Smooth muscle cell of the brain vasculature (primary cell): ENCODE measurements at regions not wholly inside any gene's neighbourhood (a gene's known extent, or its start where the extent isn't known, plus 50 kb on each side); places are given as distances from the start of the nearest gene placed in this dataset.

Experiments
- DNase-seq: peaks from one replicate; pipeline ENCODE4 v3.0.0-alpha.2; 2012; ENCODE audit warnings: low read depth, low spot score

DNA sequence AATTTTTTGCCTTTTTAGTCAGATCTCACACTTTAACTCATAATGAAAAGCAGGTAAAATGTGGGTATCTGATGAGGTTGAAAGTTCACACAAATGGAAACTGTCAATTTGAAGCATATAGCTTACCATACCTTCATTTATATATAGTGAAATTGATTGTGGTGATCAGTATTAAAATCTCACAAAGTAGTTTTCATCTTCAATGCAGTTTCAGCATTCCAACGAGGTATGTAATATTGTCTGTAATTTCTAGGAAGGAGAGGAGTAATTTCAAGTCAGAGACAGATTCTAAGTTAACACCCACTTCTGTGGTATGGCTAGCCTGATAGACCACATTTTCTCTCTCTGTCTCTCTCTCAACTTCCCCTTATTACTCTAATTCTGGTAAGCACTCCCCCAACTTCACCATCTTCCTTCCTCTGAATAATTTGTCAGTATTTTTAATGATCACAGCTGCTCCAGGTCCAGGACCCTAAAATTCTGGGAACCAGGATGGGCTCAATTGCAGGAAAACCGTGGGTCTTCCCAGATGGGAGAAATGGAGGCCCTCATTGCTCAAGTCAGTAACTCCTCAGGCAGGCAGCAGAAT is 455.7 kb downstream of the FGF9 start:
- no peak for DNase-seq

DNA sequence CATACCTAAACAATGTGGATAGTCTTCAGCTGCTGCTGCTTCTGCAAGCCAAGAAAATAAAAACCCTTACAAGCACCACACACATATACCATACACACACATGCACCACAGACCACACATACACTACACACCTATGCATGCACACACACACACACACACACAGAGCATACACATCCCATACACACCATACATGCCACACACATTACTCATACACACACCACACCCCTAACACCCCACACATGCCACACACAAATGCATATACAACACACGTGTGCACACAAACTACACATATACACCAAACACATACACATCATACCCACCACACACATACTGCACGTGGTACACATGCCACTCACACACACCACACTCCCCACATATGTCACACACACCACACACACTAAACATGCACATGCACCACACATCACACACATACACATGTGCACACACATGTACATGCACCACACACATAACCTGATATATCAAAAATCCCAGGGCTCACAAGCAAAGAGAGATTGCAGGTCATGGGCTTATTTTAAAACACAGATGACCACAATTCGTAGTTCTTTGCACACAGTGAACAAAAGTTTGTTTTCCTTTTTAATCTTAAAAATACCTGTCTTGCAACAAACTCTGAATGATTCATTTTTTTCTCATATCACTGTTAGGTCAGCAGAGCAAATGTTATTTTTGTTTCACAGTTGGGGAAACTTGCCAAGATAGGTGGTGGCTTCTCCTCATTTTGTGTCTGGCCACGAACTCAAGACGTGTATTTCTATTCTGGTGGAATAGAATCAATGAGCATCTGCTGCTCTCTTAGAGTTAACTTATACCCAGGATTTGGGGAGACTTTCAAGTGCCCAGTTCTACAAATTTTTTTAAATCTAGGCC is 456.6 kb downstream of the FGF9 start:
- no peak for DNase-seq

DNA sequence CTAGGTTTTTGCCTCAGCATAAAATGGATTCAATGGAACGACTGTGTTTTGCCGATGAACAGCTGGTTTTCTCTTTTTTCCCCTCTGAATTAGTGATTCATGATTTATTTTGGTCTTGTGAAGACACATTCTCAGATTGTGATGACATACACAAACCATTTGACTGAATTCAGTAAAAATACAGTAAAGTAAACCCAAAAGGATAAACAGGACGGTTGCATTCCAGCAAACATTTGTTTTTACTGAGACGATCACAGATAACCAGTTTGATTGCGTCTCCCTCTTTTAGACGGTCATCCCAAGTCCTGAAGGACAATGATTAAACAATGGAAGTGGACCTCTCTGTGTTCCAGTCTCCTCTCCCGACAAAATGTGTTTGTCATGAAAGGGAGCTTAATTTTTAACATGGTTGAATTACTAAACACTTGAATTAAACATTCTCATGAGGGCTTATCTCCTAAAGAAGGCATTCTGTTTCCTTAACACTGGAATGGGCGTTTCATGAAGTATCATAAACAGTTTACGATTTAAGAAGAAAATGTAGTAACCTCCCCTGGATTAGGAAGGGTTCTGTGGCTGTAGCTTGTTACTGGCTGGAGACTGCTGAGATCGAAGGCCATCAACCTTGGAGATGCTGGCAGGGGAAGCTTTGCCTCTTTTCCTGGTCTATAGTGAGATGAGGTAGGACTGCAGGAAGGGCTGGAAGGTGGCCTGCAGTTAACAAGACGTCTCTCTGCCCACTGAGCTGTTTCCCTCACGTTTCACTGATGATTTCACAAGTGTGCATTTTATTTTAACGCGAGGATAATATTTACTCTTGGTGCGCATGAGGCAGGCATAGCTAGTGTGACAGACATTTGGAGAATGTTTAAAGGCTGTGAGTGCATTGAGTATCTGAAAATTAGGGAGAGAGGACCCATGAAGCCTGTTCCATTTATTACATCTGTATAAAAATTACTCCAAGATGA is 457.9 kb downstream of the FGF9 start:
- DNase-seq: no peak

DNA sequence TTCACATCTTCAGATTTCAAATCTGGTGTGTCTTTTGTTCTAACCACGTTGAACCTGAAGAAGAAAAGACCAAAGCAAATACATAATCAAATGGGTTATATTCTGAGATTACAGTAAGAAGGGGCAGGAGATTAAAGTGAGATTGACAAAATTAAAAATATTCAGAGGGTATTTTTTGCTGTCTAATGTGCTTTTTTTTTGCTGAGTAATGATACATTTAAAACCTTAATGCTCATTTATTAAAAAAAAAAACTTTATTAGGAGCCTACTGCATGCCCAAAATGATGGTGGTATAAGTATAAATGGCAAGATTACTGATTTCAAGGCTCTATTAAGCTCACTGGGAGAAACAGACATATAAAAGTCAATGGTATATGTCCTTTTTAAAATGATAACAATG is 459.4 kb downstream of the FGF9 start:
- no peak for DNase-seq

DNA sequence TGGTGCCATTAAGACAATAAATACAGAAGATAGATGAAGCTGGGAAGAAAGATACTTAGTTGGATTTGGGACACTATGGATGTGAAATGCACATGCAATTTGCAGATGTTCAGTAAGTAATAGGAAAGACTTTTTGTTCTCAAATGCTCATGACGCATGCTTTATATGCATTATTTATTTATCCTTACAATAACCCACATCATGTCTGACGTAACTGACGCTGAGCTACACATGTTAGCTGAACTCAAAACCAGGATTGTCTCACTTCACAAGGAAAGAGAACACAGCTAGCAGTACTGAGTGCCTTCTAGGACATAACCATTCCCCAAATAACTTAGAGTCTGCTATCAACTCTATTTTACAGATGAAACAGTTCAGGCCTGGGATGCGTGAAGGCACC is 463.4 kb downstream of the FGF9 start:
- no peak for DNase-seq

DNA sequence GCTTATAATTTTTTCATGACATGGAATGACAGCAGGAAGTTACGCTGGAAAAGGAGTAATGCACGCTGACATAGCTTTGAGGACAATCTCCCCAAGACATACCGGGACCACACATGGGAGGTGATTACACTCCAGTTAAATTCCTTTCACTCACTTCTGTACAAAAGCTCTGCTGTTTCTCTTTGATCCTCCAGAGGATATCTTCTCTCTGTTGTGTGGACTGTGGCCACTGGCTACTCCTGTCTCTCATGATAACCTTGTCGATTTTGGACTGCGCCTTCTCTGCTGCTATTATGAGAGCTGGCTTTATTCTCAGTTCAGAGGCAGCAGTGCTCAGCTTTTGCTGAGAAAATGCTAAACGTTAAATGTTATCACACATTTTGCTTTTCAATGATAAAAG is 464.6 kb downstream of the FGF9 start:
- DNase-seq: no peak

DNA sequence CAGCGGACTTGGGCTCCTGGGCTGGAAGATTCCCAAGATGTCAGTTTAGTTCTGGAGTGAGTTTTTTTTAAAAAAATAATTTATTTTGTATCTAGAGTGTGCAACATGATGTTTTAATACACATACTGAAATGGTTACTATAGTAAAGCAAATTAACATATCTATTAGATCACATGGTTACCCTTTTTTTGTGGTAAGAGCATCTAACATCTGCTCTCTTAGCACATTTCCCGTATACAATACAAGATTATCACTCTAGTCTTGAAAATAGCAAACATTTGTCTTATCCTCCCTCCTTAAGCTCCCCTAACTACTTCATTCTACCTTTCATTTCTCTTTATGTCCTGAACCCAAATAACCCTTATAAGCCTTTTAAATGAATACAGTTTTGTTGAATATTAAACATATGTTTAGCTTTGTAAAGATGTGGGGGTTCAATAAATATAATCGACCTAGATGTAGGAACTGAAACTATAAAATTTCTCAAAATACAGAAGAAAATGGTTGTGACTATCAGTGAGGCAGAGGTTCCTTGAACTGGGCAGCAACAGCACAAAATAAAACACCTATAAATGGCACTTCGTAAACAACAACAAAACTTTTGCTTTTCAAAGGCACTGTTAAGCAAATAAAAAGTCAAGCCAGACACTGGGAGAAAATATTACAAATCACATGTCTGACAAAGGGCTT is 466.6 kb downstream of the FGF9 start:
- no peak for DNase-seq

DNA sequence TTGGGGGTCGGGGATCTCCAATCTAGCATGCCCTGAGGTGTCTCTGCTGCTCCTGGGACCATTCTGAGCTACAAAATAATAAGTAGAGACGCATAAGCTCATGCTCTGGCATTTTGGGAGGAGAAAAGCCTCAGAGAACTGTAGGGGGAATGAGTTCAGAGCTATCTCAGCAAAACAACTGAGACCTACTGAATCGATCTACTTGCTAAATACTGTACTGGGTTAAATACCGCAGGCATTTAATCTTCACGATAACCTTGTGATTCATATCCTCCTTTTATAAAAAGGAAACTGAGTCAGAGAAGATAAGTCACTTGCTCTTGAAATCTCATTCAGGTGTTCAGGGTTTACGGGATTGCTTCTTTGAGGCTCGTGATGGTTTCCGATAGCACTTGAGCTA is 468.1 kb downstream of the FGF9 start:
- no peak for DNase-seq

DNA sequence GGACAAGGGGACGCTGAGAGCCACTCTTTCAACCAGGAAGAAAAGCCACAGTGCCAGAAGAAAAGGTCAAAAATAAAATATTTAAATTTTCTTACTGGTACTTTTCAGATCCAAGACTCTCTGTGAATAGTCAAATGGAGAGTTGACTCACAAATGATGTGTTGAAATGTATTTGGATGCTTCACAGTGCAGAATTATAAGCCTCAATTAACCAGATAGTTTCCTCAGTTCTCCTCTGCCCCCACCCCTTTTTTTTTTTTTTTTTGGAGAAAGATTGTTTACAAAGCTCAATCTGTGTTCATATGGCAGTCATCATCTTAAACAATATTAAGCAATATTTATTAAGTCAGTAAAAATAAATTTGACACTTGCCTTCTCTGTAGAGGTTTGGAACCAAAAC is 470.8 kb downstream of the FGF9 start:
- DNase-seq: no peak

DNA sequence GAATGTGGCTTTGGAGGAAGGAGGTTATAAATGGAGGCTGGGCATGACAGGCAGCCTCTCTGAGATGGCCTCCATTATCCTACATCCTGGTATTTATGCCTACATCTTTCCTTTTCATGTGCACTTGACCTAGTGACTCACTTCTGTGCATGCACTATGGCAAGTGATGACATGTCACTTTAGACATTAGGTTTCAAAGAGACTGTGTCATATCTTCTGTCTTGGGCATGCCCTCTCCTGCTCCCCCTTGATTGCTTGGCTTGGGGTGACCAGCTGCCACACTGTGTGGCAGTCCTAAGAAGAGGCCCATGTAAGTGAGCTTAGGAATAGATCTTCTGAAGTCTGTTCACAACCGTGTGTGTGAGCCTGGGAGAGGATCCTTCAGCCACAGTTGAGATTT is 472.8 kb downstream of the FGF9 start:
- DNase-seq: no peak

DNA sequence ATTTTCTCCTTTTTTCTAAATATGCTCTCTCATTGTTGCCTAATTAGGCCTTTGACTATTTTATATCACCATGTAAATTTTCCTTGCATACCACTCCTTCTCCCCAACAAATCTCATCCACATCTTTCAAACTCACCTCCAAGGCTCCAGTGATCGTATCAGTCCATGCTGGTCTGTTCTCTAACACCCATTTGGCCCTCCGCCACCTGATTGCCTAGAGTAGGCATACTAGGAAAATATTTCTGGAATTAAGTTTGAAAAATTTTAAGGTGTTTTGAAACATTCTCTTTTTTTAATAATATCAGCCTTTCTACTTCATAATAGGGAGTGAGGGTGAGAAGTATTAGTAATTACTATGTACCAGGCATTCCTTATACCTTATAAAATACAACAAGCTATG is 473.9 kb downstream of the FGF9 start:
- no peak for DNase-seq

DNA sequence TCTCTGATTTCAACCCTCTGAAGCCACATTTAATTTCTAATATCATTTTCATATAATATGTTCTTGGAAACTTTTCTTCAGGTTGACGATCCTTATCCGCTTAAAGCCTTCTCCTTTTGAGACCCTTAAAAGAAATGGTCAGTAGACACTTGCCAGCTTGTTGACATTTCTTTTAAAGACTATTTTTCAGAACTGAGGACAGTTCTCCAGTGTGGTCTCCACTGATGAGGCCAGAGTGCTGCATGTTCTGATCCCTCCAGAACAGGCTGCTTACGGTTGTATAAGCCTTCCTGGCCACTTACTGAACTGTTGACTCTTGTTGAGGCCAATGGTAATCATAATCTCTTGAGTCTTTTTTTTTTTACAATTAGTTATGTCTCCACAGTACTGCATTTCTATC is 477.3 kb downstream of the FGF9 start:
- DNase-seq: no peak

DNA sequence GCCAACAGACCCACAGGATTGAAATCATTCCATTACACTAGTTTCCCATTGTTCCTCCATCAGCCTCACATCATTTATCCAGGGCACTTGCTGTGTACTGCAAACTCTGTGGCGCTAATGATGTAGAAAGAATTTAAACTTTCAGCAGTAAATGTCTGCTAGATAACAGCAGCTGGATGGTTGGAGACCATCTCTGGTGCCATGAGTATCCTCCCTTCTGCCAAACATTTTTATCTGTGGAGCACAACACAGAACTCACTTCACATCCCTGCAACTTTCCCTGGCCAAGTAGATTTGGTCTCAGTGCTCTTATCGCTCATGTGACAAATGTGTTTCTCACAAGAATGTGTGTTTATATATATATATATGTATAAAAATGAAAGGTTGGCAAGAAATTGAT is 481.9 kb downstream of the FGF9 start:
- no peak for DNase-seq

DNA sequence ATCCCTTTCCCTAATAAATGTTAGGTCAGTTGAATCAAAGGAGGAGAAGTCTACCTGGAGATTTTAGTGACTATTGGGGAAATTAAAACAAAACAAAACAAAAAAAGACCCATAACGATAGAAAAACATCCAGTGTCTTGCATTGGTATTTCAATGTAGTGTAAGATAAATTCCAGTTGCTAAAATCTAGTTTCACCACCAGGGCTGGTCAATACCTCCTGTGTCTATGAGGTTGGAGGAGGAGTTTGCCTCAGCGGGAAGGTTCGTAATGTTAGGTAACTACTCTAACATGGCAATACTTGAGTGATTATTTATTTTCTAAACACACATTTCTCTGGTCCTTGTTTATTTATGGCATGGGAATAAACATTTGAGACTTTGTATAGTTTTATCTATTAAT is 483.2 kb downstream of the FGF9 start:
- DNase-seq: no peak

DNA sequence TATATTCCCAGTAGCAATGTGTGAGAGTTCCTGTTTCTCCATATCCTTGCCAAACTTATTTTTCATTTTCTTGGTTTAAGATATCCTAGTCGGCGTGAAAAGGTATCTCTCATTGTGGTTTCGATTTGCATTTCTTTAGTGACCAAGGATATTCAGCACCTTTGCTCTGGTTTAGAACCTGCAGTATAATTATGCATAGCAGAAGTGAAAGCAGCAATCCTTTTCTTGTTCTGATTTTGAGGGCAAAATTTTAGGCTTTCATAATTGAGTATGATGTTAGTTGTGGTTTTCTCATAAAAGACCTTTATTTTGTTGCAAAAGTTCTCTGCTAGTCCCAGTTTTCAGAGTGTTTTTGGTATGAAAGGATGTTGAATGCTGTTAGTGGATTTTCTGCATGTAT is 491.0 kb downstream of the FGF9 start:
- no peak for DNase-seq

DNA sequence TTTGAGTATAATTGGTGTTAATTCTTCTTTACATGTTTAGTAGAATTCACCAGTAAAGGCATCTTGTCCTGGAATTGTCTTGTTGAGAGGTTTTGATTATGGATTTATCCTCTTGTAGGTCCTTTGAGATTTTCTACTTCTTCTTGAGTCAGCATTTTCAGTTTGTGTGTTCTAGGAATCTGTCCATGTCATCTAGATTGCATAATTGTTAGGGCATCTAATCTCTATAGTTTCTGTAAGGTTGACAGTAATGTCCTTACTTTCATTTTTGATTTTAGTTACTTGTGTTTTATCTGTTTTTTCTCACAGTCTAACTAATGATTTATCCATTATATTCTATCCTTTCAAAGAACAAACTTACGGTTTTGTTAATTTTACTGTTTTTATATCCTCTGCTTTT is 492.0 kb downstream of the FGF9 start:
- no peak for DNase-seq

DNA sequence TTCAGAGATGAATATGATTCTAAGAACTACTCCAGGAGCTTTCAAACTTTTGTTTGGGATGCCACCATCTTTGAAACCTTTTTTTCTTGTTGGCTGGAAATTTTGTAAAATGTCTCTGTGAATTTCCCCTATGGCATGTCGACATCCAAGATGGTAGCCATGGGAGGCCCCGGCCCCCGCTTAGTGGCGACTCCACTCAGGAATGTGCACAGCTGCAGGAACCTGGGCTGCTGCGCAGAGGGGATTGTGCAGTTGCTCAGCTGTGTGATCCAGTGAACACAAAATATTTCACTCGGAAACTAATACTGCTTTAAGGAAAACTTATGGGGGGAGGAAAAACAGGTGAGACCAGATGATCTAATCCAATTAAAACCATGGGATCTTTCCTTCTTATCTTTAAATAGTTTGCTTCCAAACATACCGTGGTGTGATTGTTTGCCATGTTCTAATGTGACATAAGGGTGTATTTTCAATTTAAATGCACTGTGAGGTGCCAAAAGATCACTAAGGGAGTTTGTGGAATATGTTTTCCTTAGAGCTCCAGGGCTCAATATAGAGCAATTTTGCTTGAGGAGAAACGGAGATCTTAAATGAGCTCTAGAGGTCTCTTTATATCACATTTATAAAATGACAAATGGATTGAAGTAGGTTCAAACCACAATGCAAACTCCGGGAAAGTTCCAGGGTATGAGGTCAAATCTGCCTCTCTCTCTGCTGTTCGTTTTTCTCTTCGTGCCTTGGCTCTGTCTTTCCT is 497.7 kb downstream of the FGF9 start:
- no peak for DNase-seq

DNA sequence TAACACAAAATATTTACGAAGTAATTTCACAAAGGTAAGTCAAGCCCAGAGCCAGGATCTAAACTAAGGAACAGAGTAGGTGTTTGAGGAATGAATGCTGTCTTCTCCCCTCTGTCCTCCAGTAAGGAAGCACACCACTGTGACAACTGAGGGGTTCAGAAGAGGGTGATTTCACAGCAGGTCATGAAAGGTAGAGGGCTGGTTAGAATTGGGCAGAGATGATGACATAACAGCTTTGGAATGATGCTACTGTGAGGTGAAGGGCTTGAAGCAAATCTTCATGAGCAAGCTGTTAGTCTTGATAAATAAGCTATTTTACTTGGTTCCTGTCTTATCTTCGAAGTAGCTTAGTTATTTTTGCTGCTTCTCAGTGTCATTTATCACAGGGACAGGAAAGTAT is 498.6 kb downstream of the FGF9 start:
- no peak for DNase-seq

DNA sequence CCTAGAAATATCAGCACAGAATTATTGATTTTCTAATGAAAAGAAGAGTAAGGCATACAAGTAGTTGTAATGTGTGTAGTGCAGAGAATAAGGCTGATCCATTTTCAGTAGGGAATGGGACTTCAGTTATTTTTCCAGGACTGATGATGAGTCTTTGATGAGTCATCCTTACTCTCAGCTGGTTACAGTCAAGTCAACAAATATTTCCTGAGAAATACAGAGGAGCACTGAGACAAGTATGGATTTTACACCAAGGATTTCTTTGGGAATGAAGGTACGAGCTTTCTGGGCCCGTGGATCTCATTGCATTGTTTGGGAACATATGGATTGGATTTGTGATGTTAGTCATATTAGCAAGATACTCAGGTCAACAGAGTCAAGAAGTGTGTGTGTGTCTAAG is 502.7 kb downstream of the FGF9 start:
- DNase-seq: peak; percentile 50

DNA sequence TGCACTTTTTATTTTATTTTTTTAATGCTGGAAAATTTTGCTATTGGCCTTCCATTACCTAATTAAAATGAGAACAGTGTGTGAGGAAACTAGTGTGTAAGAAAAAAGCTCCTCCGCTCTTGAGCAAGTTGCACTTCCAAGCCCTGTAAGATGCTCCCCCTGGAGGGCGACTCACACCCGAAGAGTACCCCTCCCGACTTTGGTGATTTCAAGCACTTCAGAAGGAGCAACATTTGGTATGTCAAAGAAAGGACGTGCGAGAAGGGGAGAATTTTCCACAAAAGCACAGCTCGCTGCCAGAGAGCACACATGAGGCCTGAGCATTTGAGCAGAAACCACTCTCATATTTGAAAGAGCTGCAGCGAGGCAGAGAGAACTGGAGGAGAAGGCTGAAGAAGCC is 504.4 kb downstream of the FGF9 start:
- DNase-seq: no peak

DNA sequence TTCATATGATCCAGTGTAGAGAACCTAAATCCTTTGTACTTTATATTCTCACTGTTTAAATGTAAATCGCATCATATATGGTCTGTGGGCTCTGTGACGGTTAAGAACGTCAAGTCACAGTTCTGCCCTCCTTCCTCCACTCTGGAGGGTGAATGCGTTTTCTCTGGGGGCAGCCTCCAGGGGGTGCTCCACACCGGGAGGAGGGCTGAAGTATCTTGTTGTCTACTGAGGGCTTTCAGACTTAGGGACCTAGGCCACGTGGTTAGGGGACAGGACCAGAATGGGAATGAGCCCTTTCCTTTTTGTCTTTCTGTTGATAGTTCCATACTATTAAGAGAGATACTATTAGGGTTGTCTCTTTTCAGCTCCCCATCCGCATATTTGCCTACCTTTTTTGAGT is 504.9 kb downstream of the FGF9 start:
- no peak for DNase-seq
